ENCODE measurements at regions not wholly inside any gene's neighbourhood (a gene's known extent, or its start where the extent isn't known, plus 50 kb on each side); places are given as distances from the start of the nearest gene placed in this dataset.
"Not testable (repeated sequence)": the region's sequence is repeated elsewhere in the genome, so short reads cannot be mapped to it uniquely, and the experiment has no call there.

GRCh38 chrX:82541822-82542221 is 966.3 kb upstream of the POU3F4 start:
- H3K36me3 ChIP-seq (ENCODE audit: insufficient read depth, low read length): no peaks in the 10 kb centered on the region
- H2AFZ ChIP-seq (ENCODE audit: low read length): no peak overlapping the region
- no peak overlapping the region for H3K27ac ChIP-seq (ENCODE audit: low read depth, low read length, poor library complexity, severe bottlenecking)
- ChIA-PET CTCF (ENCODE audit: unreplicated experiment) (no interaction called here), POLR2A (interaction anchor here (0.7 kb wide), 1 partner anchor 86 kb away, joined by 3 read pairs; no protein-coding TSS in a partner anchor)
- no peaks in the 10 kb centered on the region for H3K9me3 ChIP-seq (ENCODE audit: low read length)
- H3K4me2 ChIP-seq (ENCODE audit: low read length): no peak overlapping the region
- no peaks in the 10 kb centered on the region for H3K79me2 ChIP-seq (ENCODE audit: insufficient read depth, low read depth, low read length)
- no peak for DNase-seq (ENCODE audit: low spot score)
- no TSS peak for BruUV-seq (replicated peaks)
- no peaks in the 10 kb centered on the region for H4K20me1 ChIP-seq (ENCODE audit: insufficient read depth, low read length)
- H3K4me1 ChIP-seq (ENCODE audit: insufficient read depth, low read length, poor library complexity, severe bottlenecking): no peaks in the 10 kb centered on the region
- no peaks in the 10 kb centered on the region for H3K9me2 ChIP-seq (ENCODE audit: insufficient read depth, low read length)
- no peak overlapping the region for H3K4me3 ChIP-seq (ENCODE audit: low read depth, low read length, poor library complexity, severe bottlenecking)
- intact Hi-C loops (cut with micrococcal nuclease; ENCODE audit: unreplicated experiment): no loop called here
- no peak for TF ChIP-seq EZH2phosphoT487 (IDR thresholded peaks at IDR 0.05; ENCODE audit: borderline replicate concordance, low read depth, low read length)
- TF ChIP-seq, protein P1, sequence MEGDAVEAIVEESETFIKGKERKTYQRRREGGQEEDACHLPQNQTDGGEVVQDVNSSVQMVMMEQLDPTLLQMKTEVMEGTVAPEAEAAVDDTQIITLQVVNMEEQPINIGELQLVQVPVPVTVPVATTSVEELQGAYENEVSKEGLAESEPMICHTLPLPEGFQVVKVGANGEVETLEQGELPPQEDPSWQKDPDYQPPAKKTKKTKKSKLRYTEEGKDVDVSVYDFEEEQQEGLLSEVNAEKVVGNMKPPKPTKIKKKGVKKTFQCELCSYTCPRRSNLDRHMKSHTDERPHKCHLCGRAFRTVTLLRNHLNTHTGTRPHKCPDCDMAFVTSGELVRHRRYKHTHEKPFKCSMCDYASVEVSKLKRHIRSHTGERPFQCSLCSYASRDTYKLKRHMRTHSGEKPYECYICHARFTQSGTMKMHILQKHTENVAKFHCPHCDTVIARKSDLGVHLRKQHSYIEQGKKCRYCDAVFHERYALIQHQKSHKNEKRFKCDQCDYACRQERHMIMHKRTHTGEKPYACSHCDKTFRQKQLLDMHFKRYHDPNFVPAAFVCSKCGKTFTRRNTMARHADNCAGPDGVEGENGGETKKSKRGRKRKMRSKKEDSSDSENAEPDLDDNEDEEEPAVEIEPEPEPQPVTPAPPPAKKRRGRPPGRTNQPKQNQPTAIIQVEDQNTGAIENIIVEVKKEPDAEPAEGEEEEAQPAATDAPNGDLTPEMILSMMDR (conservative IDR thresholded peaks at IDR 0.05; ENCODE audit: low read length): no peak

GRCh38 chrX:82552201-82552600 is 955.9 kb upstream of the POU3F4 start:
- H3K4me1 ChIP-seq (ENCODE audit: insufficient read depth, low read length, poor library complexity, severe bottlenecking); H3K9me2 ChIP-seq (ENCODE audit: insufficient read depth, low read length); H3K27ac ChIP-seq (ENCODE audit: low read depth, low read length, poor library complexity, severe bottlenecking); H4K20me1 ChIP-seq (ENCODE audit: insufficient read depth, low read length); H2AFZ ChIP-seq (ENCODE audit: low read length); H3K36me3 ChIP-seq (ENCODE audit: insufficient read depth, low read length); BruUV-seq (replicated peaks); H3K4me2 ChIP-seq (ENCODE audit: low read length); intact Hi-C loops (cut with micrococcal nuclease; ENCODE audit: unreplicated experiment); H3K9me3 ChIP-seq (ENCODE audit: low read length); H3K79me2 ChIP-seq (ENCODE audit: insufficient read depth, low read depth, low read length); POLR2A ChIA-PET; DNase-seq (ENCODE audit: low spot score); CTCF ChIA-PET (ENCODE audit: unreplicated experiment); H3K4me3 ChIP-seq (ENCODE audit: low read depth, low read length, poor library complexity, severe bottlenecking): not testable (repeated sequence)

- Histone ChIP-seq H3K27ac (ENCODE audit: low read depth, low read length, poor library complexity, severe bottlenecking) (no peak overlapping the region), H3K79me2 (ENCODE audit: insufficient read depth, low read depth, low read length) (no peaks in the 10 kb centered on the region), H3K9me3 (ENCODE audit: low read length) (no peaks in the 10 kb centered on the region), H3K9me2 (ENCODE audit: insufficient read depth, low read length) (no peaks in the 10 kb centered on the region), H3K36me3 (ENCODE audit: insufficient read depth, low read length) (no peaks in the 10 kb centered on the region), H2AFZ (ENCODE audit: low read length) (no peak overlapping the region), H3K4me1 (ENCODE audit: insufficient read depth, low read length, poor library complexity, severe bottlenecking) (no peaks in the 10 kb centered on the region), H3K4me2 (ENCODE audit: low read length) (no peak overlapping the region), H3K4me3 (ENCODE audit: low read depth, low read length, poor library complexity, severe bottlenecking) (no peak overlapping the region), H4K20me1 (ENCODE audit: insufficient read depth, low read length) (no peaks in the 10 kb centered on the region)
- intact Hi-C loops (cut with micrococcal nuclease; ENCODE audit: unreplicated experiment): no loop called here
- no peak for DNase-seq (ENCODE audit: low spot score)
- TF ChIP-seq, protein P1 (conservative IDR thresholded peaks at IDR 0.05; ENCODE audit: low read length): no peak
- TF ChIP-seq EZH2phosphoT487 (IDR thresholded peaks at IDR 0.05; ENCODE audit: borderline replicate concordance, low read depth, low read length): no peak
- CTCF ChIA-PET (ENCODE audit: unreplicated experiment): no interaction called here
- POLR2A ChIA-PET: no interaction called here
- BruUV-seq (replicated peaks): no TSS peak
These were observed 951.5 kb upstream of the POU3F4 start for GRCh38 chrX:82556588-82556987.
